Erythroblast (primary cell): ENCODE measurements at regions not wholly inside any gene's neighbourhood (a gene's known extent, or its start where the extent isn't known, plus 50 kb on each side); places are given as distances from the start of the nearest gene placed in this dataset.

Experiments used
- GATA1 ChIP-seq: IDR thresholded peaks from 2 replicates; pipeline ENCODE4 v1.6.1; 2011; ENCODE audit warnings: low read depth, mild to moderate bottlenecking, control low read depth, low read length, moderate library complexity
- POLR2A ChIP-seq: IDR thresholded peaks from 2 replicates; pipeline ENCODE4 v1.6.1; 2011; ENCODE audit warnings: mild to moderate bottlenecking, low read length

DNA sequence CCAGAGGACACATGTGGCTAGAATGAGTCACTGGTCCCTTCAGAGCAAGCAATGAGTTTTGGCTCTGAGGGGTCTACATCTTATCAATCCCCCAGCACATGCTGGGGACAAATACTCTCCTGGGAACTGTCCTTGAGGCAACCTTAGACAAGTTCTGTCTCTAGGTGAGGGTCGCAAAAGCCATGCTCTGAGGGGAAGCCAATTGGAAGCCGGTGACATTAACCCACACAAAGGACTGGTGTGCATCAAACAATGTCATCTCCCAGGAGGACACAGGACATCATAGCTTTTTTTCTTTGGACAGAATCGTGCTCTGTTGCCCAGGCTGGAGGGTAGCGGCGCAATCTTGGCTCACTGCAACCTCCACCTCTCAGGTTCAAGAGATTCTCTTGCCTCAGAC is 111.6 kb upstream of the ZNF722 start:
- TF ChIP-seq POLR2A (no peak), GATA1 (no peak)
